IMR-90 (cell line): ENCODE measurements at regions not wholly inside any gene's neighbourhood (a gene's known extent, or its start where the extent isn't known, plus 50 kb on each side); places are given as distances from the start of the nearest gene placed in this dataset.

Source experiments
- ATAC-seq: fragments of 200-7000 bp; cut with Tn5 transposase; 2 replicates; pipeline ENCODE4 v1.9.1; 2020; ENCODE audit warnings: low read depth, mild to moderate bottlenecking, moderate library complexity
- BruUV-seq: library from RNA; stranded (reverse); fragments of 400-500 nt; replicated peaks from 2 replicates; lab custom pipeline; 2021; lab: Mats Ljungman, UMichigan
- CTCF ChIA-PET: fragments of 300-600 bp; formaldehyde crosslinking; extraction: SDS; loops from one replicate; lab custom pipeline; 2021; ENCODE audit warnings: antibody characterized with exemption; lab: Yijun Ruan, JAX
- POLR2A ChIA-PET: fragments of 300-600 bp; sonication (Branson Sonifier 250); formaldehyde crosslinking; loops from one replicate; lab custom pipeline; 2022; ENCODE audit warnings: antibody characterized with exemption; ENCODE audit not compliant: unreplicated experiment; lab: Charles Lee
- DNase-seq: peaks from one replicate; pipeline ENCODE4 v3.0.0; 2013
- H2AFZ ChIP-seq: replicated peaks from 2 replicates; pipeline ENCODE3; 2013; ENCODE audit warnings: low read length, mild to moderate bottlenecking; ENCODE audit not compliant: poor library complexity
- H2AK5ac ChIP-seq: 2 replicates; pipeline ENCODE4 v1.6.1; 2013; ENCODE audit warnings: low read depth, low read length, inconsistent platforms
- H2AK9ac ChIP-seq: replicated peaks from 2 replicates; pipeline ENCODE3; 2013; ENCODE audit warnings: mild to moderate bottlenecking, low read depth, low read length, moderate library complexity; ENCODE audit not compliant: poor library complexity
- H2BK120ac ChIP-seq: 2 replicates; pipeline ENCODE4 v1.6.1; 2013; ENCODE audit warnings: low read depth, low read length, inconsistent platforms
- H2BK15ac ChIP-seq: 3 replicates; pipeline ENCODE4 v1.6.1; 2013; ENCODE audit warnings: low read depth, low read length, inconsistent platforms
- H2BK20ac ChIP-seq: 2 replicates; pipeline ENCODE4 v1.6.1; 2013; ENCODE audit warnings: low read depth, mild to moderate bottlenecking, inconsistent platforms, low read length, moderate library complexity
- H2BK5ac ChIP-seq: 2 replicates; pipeline ENCODE4 v1.6.1; 2013; ENCODE audit warnings: mild to moderate bottlenecking, low read depth, low read length, inconsistent platforms; ENCODE audit not compliant: poor library complexity, severe bottlenecking
- H3K14ac ChIP-seq: replicated peaks from 2 replicates; pipeline ENCODE4 v1.6.1; 2013; ENCODE audit warnings: low read depth, low read length, inconsistent platforms
- H3K18ac ChIP-seq: 2 replicates; pipeline ENCODE4 v1.6.1; 2013; ENCODE audit warnings: low read depth, low read length, control low read depth
- H3K23ac ChIP-seq: 2 replicates; pipeline ENCODE4 v1.6.1; 2013; ENCODE audit warnings: low read depth, low read length, inconsistent platforms
- H3K27ac ChIP-seq: 2 replicates; pipeline ENCODE4 v1.5.1; 2013; ENCODE audit warnings: mild to moderate bottlenecking, control low read depth, low read length; ENCODE audit not compliant: insufficient read depth
- H3K27me3 ChIP-seq: 2 replicates; pipeline ENCODE4 v1.6.1; 2013; ENCODE audit warnings: low read length; ENCODE audit not compliant: control insufficient read depth, insufficient read depth
- H3K36me3 ChIP-seq: 2 replicates; pipeline ENCODE4 v1.6.1; 2013; ENCODE audit warnings: low read length, mixed read lengths; ENCODE audit not compliant: control insufficient read depth, insufficient read depth
- H3K4ac ChIP-seq: 2 replicates; pipeline ENCODE4 v1.6.1; 2013; ENCODE audit warnings: low read depth, low read length, inconsistent platforms
- H3K4me1 ChIP-seq: 2 replicates; pipeline ENCODE4 v1.6.1; 2013; ENCODE audit warnings: low read length, mixed read lengths; ENCODE audit not compliant: control insufficient read depth, insufficient read depth
- H3K4me2 ChIP-seq: 2 replicates; pipeline ENCODE4 v1.6.1; 2013; ENCODE audit warnings: low read depth, mild to moderate bottlenecking, control low read depth, low read length, moderate library complexity
- H3K4me3 ChIP-seq: 2 replicates; pipeline ENCODE4 v1.5.1; 2013; ENCODE audit warnings: low read depth, mild to moderate bottlenecking, control low read depth, low read length, moderate library complexity; ENCODE audit not compliant: insufficient read depth
- H3K56ac ChIP-seq: 2 replicates; pipeline ENCODE4 v1.6.1; 2013; ENCODE audit warnings: low read length, inconsistent platforms; ENCODE audit not compliant: insufficient read depth; ENCODE audit errors: extremely low read depth
- H3K79me1 ChIP-seq, 2 experiments: 2 replicates each; pipeline ENCODE4 v1.6.1; 2013; ENCODE audit warnings: low read length in 2 of 2, inconsistent platforms in 1 of 2, low read depth in 1 of 2
- H3K9ac ChIP-seq: 2 replicates; pipeline ENCODE4 v1.6.1; 2013; ENCODE audit warnings: low read depth, low read length, control low read depth
- H3K9me1 ChIP-seq: 2 replicates; pipeline ENCODE4 v1.6.1; 2013; ENCODE audit warnings: low read length, inconsistent platforms; ENCODE audit not compliant: insufficient read depth
- H3K9me3 ChIP-seq: 2 replicates; pipeline ENCODE4 v1.6.1; 2013; ENCODE audit warnings: low read length; ENCODE audit not compliant: control insufficient read depth, insufficient read depth
- H4K20me1 ChIP-seq: 2 replicates; pipeline ENCODE4 v1.6.1; 2013; ENCODE audit warnings: low read length, inconsistent platforms; ENCODE audit not compliant: insufficient read depth
- H4K5ac ChIP-seq: 2 replicates; pipeline ENCODE4 v1.6.1; 2013; ENCODE audit warnings: mild to moderate bottlenecking, low read depth, low read length, control low read depth
- H4K8ac ChIP-seq, 2 experiments: 2 replicates each; pipeline ENCODE4 v1.6.1; 2013; ENCODE audit warnings: low read depth in 2 of 2, low read length in 2 of 2, control low read depth in 1 of 2, inconsistent platforms in 1 of 2
- H4K91ac ChIP-seq: 2 replicates; pipeline ENCODE4 v1.6.1; 2013; ENCODE audit warnings: low read depth, low read length, inconsistent platforms; ENCODE audit not compliant: insufficient read depth
- BHLHE40 ChIP-seq: fragments of 150-350 bp; IDR thresholded peaks from 2 replicates; pipeline ENCODE4 v1.6.1; 2016; ENCODE audit warnings: mild to moderate bottlenecking, low read depth, low read length
- CEBPB ChIP-seq: IDR thresholded peaks from 2 replicates; pipeline ENCODE4 v1.6.1; 2012; ENCODE audit warnings: low read depth, low read length, improper control_type of control experiment
- CHD1 ChIP-seq: IDR thresholded peaks from 2 replicates; pipeline ENCODE4 v1.6.1; 2012; ENCODE audit warnings: low read depth, low read length, improper control_type of control experiment
- FOS ChIP-seq: fragments of 150-350 bp; IDR thresholded peaks from 2 replicates; pipeline ENCODE4 v1.6.1; 2016; ENCODE audit warnings: low read depth, low read length
- MAFK ChIP-seq: IDR thresholded peaks from 2 replicates; pipeline ENCODE4 v1.6.1; 2012; ENCODE audit warnings: low read depth, low read length, improper control_type of control experiment
- MAZ ChIP-seq: IDR thresholded peaks from 2 replicates; pipeline ENCODE4 v1.6.1; 2012; ENCODE audit warnings: low read depth, mild to moderate bottlenecking, low read length, improper control_type of control experiment, moderate library complexity, borderline replicate concordance
- MXI1 ChIP-seq: IDR thresholded peaks from 2 replicates; pipeline ENCODE4 v1.6.1; 2012; ENCODE audit warnings: low read depth, mild to moderate bottlenecking, low read length, moderate library complexity, borderline replicate concordance
- NFE2L2 ChIP-seq: fragments of 150-350 bp; IDR thresholded peaks from 2 replicates; pipeline ENCODE4 v1.6.1; 2016; ENCODE audit warnings: low read depth, mild to moderate bottlenecking, low read length
- POLR2A ChIP-seq: IDR thresholded peaks from 2 replicates; pipeline ENCODE4 v1.6.1; 2012; ENCODE audit warnings: mild to moderate bottlenecking, low read depth, low read length
- RAD21 ChIP-seq: IDR thresholded peaks from 2 replicates; pipeline ENCODE4 v1.6.1; 2012; ENCODE audit warnings: low read length, improper control_type of control experiment
- RCOR1 ChIP-seq: IDR thresholded peaks from 2 replicates; pipeline ENCODE4 v1.6.1; 2012; ENCODE audit warnings: mild to moderate bottlenecking, low read length, improper control_type of control experiment; ENCODE audit not compliant: insufficient replicate concordance
- RFX5 ChIP-seq: IDR thresholded peaks from 2 replicates; pipeline ENCODE4 v1.8.0; 2012; ENCODE audit warnings: low read depth, mild to moderate bottlenecking, low read length, moderate library complexity
- SMC3 ChIP-seq: fragments of 150-350 bp; IDR thresholded peaks from 2 replicates; pipeline ENCODE4 v1.6.1; 2016; ENCODE audit warnings: low read depth, mild to moderate bottlenecking, antibody characterized with exemption, low read length, moderate library complexity
- WGBS, 2 experiments: methylation state at CpG; one replicate each; pipeline versions ENCODE4 v1.1.5 to v1.1.7; 2013; ENCODE audit warnings: missing lambda C conversion rate in 2 of 2; ENCODE audit not compliant: insufficient read length in 1 of 2; ENCODE audit errors: extremely low coverage in 2 of 2; 5-methylcytosine and 5-hydroxymethylcytosine counted together
- dilution Hi-C: fragments of 300-500 bp; cut with HindIII; formaldehyde crosslinking; loops from one replicate; pipeline ENCODE4 v1.14.3; 2018; ENCODE audit warnings: low sequenced_read_pairs; ENCODE audit not compliant: unreplicated experiment
- in situ Hi-C: fragments of 300-500 bp; cut with MboI; formaldehyde crosslinking; loops from 3 replicates; pipeline ENCODE4 v1.14.3; 2019; ENCODE audit warnings: low sequenced_read_pairs, inconsistent platforms, mixed read lengths
- intact Hi-C: fragments of 100-400 bp; cut with micrococcal nuclease; formaldehyde crosslinking; loops from 2 replicates; pipeline ENCODE4 v1.10.0; 2022
- TF ChIP-seq, protein P1 (sequence below): fragments of 150-350 bp; IDR thresholded peaks from 2 replicates; pipeline ENCODE4 v1.6.1; 2016; ENCODE audit warnings: low read depth, mild to moderate bottlenecking, low read length, moderate library complexity, borderline replicate concordance
- TF ChIP-seq, protein P2 (sequence below): fragments of 150-350 bp; IDR thresholded peaks from 2 replicates; pipeline ENCODE4 v1.6.1; 2017; ENCODE audit warnings: mild to moderate bottlenecking, antibody characterized with exemption, low read length, low read depth
- TF ChIP-seq, protein P3 (sequence below): conservative IDR thresholded peaks from 2 replicates; pipeline ENCODE4 v1.5.1; 2012; ENCODE audit warnings: mild to moderate bottlenecking, low read depth, low read length, improper control_type of control experiment

DNA sequence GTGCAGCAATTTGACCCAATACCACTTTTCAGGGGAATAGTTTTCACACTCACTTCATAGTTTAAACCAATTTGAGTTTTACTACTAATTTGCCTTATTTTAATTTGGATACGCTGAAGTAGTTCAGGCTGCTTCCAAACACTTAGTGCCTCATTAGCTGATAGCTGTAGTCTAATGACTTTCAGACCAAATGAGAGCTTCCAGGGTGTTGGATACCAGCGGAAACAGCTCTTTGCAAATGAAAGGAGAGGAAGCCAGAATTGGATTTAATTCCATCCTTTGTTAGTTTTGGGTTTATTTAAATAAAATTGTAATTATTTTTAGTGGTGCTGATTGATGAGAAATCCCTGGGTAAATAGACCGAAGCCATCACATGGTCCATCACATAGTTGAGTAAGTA is 158.3 kb upstream of the SEL1L start:
- dilution Hi-C loops = no loop called here

More for the DNA sequence above, 158.3 kb upstream of the SEL1L start:
- H3K9me1 ChIP-seq = no peaks in the 10 kb centered on the region
- TF ChIP-seq RFX5 (no peak), BHLHE40 (no peak), MAFK (no peak), CHD1 (no peak), CEBPB (no peak), SMC3 (no peak), MAZ (no peak), RAD21 (no peak), MXI1 (no peak), POLR2A (no peak), NFE2L2 (no peak), RCOR1 (no peak), FOS (no peak)
- TF ChIP-seq, protein P1, sequence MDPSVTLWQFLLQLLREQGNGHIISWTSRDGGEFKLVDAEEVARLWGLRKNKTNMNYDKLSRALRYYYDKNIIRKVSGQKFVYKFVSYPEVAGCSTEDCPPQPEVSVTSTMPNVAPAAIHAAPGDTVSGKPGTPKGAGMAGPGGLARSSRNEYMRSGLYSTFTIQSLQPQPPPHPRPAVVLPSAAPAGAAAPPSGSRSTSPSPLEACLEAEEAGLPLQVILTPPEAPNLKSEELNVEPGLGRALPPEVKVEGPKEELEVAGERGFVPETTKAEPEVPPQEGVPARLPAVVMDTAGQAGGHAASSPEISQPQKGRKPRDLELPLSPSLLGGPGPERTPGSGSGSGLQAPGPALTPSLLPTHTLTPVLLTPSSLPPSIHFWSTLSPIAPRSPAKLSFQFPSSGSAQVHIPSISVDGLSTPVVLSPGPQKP = no peak
- TF ChIP-seq, protein P2, sequence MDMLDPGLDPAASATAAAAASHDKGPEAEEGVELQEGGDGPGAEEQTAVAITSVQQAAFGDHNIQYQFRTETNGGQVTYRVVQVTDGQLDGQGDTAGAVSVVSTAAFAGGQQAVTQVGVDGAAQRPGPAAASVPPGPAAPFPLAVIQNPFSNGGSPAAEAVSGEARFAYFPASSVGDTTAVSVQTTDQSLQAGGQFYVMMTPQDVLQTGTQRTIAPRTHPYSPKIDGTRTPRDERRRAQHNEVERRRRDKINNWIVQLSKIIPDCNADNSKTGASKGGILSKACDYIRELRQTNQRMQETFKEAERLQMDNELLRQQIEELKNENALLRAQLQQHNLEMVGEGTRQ = no peak
- TF ChIP-seq, protein P3, sequence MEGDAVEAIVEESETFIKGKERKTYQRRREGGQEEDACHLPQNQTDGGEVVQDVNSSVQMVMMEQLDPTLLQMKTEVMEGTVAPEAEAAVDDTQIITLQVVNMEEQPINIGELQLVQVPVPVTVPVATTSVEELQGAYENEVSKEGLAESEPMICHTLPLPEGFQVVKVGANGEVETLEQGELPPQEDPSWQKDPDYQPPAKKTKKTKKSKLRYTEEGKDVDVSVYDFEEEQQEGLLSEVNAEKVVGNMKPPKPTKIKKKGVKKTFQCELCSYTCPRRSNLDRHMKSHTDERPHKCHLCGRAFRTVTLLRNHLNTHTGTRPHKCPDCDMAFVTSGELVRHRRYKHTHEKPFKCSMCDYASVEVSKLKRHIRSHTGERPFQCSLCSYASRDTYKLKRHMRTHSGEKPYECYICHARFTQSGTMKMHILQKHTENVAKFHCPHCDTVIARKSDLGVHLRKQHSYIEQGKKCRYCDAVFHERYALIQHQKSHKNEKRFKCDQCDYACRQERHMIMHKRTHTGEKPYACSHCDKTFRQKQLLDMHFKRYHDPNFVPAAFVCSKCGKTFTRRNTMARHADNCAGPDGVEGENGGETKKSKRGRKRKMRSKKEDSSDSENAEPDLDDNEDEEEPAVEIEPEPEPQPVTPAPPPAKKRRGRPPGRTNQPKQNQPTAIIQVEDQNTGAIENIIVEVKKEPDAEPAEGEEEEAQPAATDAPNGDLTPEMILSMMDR = no peak
- intact Hi-C loops = no loop called here
- no peak overlapping the region for H3K18ac ChIP-seq
- no peak overlapping the region for H3K4me2 ChIP-seq
- no CpG with 5 or more reads among the region's 3 CpGs for WGBS, 2 experiments
- H2AK9ac ChIP-seq = no peak overlapping the region
- H2BK5ac ChIP-seq = no peak overlapping the region
- H3K36me3 ChIP-seq = no peaks in the 10 kb centered on the region
- no peak overlapping the region for H4K91ac ChIP-seq
- H3K23ac ChIP-seq = no peak overlapping the region
- H3K27ac ChIP-seq = no peak overlapping the region
- no peak overlapping the region for H2BK20ac ChIP-seq
- H3K4ac ChIP-seq = no peak overlapping the region
- H3K14ac ChIP-seq = no peak overlapping the region
- no peak overlapping the region for H2BK120ac ChIP-seq
- ATAC-seq = no peak
- POLR2A ChIA-PET = no interaction called here
- H2AFZ ChIP-seq = no peak overlapping the region
- no peaks in the 10 kb centered on the region for H3K4me1 ChIP-seq
- no peaks in the 10 kb centered on the region for H3K27me3 ChIP-seq
- no peak overlapping the region for H4K8ac ChIP-seq
- in situ Hi-C loops = no loop called here
- H3K79me1 ChIP-seq = no peaks in the 10 kb centered on the region
- no TSS peak for BruUV-seq
- H2BK15ac ChIP-seq = no peak overlapping the region
- H3K4me3 ChIP-seq = no peak overlapping the region
- no peak overlapping the region for H4K5ac ChIP-seq
- H4K20me1 ChIP-seq = no peaks in the 10 kb centered on the region
- DNase-seq = no peak
- H3K9ac ChIP-seq = no peak overlapping the region
- CTCF ChIA-PET = no interaction called here
- no peak overlapping the region for H3K56ac ChIP-seq
- no peak overlapping the region for H2AK5ac ChIP-seq
- H3K9me3 ChIP-seq = peaks cover 4% of the 10 kb centered on the region; the same call in 1 of the 2 replicates
